RCC 7860 (cell line): ENCODE measurements at regions not wholly inside any gene's neighbourhood (a gene's known extent, or its start where the extent isn't known, plus 50 kb on each side); places are given as distances from the start of the nearest gene placed in this dataset.
A peak's percentile ranks its signal among the peaks of the same experiment; 100 is the strongest.
"Not testable (repeated sequence)": the region's sequence is repeated elsewhere in the genome, so short reads cannot be mapped to it uniquely, and the experiment has no call there.

Experiments
- DNase-seq: peaks from one replicate; pipeline ENCODE4 v3.0.0-alpha.2; 2015; ENCODE audit warnings: low spot score
- FAIRE-seq: peaks from 2 replicates; lab custom pipeline; 2012; peaks lifted over from hg19 to GRCh38; lab: Jason Lieb, UNC

GRCh38 chr6:9240861-9241260 is 805.5 kb upstream of the SLC35B3 start:
- FAIRE-seq: no peak

GRCh38 chr6:9236443-9236842 is 801.1 kb upstream of the SLC35B3 start:
- no peak for FAIRE-seq
- no peak for DNase-seq

More at GRCh38 chr6:9240861-9241260, 805.5 kb upstream of the SLC35B3 start:
- DNase-seq: no peak

- FAIRE-seq (no peak), DNase-seq (no peak)
Measured at GRCh38 chr6:9233686-9234085, 798.3 kb upstream of the SLC35B3 start.

GRCh38 chr6:9233226-9233625 is 797.9 kb upstream of the SLC35B3 start:
- DNase-seq (no peak), FAIRE-seq (no peak)

GRCh38 chr6:9225441-9225871 is 790.1 kb upstream of the SLC35B3 start:
- DNase-seq (no peak), FAIRE-seq (no peak)

GRCh38 chr6:9224539-9224938 is 789.2 kb upstream of the SLC35B3 start:
- DNase-seq (no peak), FAIRE-seq (no peak)

- FAIRE-seq, DNase-seq: not testable (repeated sequence)
Measured at GRCh38 chr6:9213717-9214116, 778.4 kb upstream of the SLC35B3 start.

- FAIRE-seq (peak; percentile 70), DNase-seq (no peak)
Measured at GRCh38 chr6:9208966-9209365, 773.6 kb upstream of the SLC35B3 start.

- DNase-seq: no peak
- no peak for FAIRE-seq
Measured at GRCh38 chr6:9205645-9206044, 770.3 kb upstream of the SLC35B3 start.

GRCh38 chr6:9204171-9204570 is 768.8 kb upstream of the SLC35B3 start:
- FAIRE-seq: peak; percentile 91
- DNase-seq: peak; percentile 65

- no peak for DNase-seq
- FAIRE-seq: no peak
Measured at GRCh38 chr6:9200712-9201111, 765.4 kb upstream of the SLC35B3 start.

- FAIRE-seq (no peak), DNase-seq (no peak)
Measured at GRCh38 chr6:9197726-9198125, 762.4 kb upstream of the SLC35B3 start.

GRCh38 chr6:9195322-9195721 is 760.0 kb upstream of the SLC35B3 start:
- FAIRE-seq: no peak
- DNase-seq: no peak

GRCh38 chr6:9192405-9192909 is 757.1 kb upstream of the SLC35B3 start:
- FAIRE-seq (no peak), DNase-seq (no peak)

GRCh38 chr6:9186148-9186547 is 750.8 kb upstream of the SLC35B3 start:
- DNase-seq: no peak
- no peak for FAIRE-seq

- no peak for FAIRE-seq
- no peak for DNase-seq
Measured at GRCh38 chr6:9178071-9178470, 742.7 kb upstream of the SLC35B3 start.

- FAIRE-seq (no peak), DNase-seq (no peak)
Measured at GRCh38 chr6:9173229-9173628, 737.9 kb upstream of the SLC35B3 start.

GRCh38 chr6:9172096-9172495 is 736.8 kb upstream of the SLC35B3 start:
- no peak for FAIRE-seq
- no peak for DNase-seq

- FAIRE-seq: no peak
- no peak for DNase-seq
Measured at GRCh38 chr6:9168669-9169068, 733.3 kb upstream of the SLC35B3 start.

- FAIRE-seq: no peak
Measured at GRCh38 chr6:9161731-9162130, 726.4 kb upstream of the SLC35B3 start.

GRCh38 chr6:9159051-9159450 is 723.7 kb upstream of the SLC35B3 start:
- FAIRE-seq (no peak), DNase-seq (no peak)

More at GRCh38 chr6:9161731-9162130, 726.4 kb upstream of the SLC35B3 start:
- peak; percentile 14 for DNase-seq

- DNase-seq: no peak
- FAIRE-seq: no peak
Measured at GRCh38 chr6:9155836-9156235, 720.5 kb upstream of the SLC35B3 start.

GRCh38 chr6:9143140-9143539 is 707.8 kb upstream of the SLC35B3 start:
- DNase-seq: no peak
- no peak for FAIRE-seq
